ENCODE measurements at regions not wholly inside any gene's neighbourhood (a gene's known extent, or its start where the extent isn't known, plus 50 kb on each side); places are given as distances from the start of the nearest gene placed in this dataset.
A peak's percentile ranks its signal among the peaks of the same experiment; 100 is the strongest.

- TF ChIP-seq MAX (IDR thresholded peaks at IDR 0.05; ENCODE audit: low read depth, low read length) (no peak), MYC (IDR thresholded peaks at IDR 0.05; ENCODE audit: low read depth, low read length) (no peak), CTCF (IDR thresholded peaks at IDR 0.05; ENCODE audit: low read depth, low read length) (no peak), POLR2A (IDR thresholded peaks at IDR 0.05; ENCODE audit: extremely low read depth, insufficient read length) (no peak)
- no peak overlapping the region for H3K4me3 ChIP-seq (ENCODE audit: low read depth, low read length)
- no peak for DNase-seq (ENCODE audit: low read depth)
Observed at GRCh38 chr2:144322379-144322778, 197.5 kb downstream of the ZEB2 start.

GRCh38 chr2:144320491-144320890, 199.4 kb downstream of the ZEB2 start:
- H3K4me3 ChIP-seq (ENCODE audit: low read depth, low read length) = no peak overlapping the region
- DNase-seq (ENCODE audit: low read depth) = peak; percentile 47
- no peak for TF ChIP-seq MYC (IDR thresholded peaks at IDR 0.05; ENCODE audit: low read depth, low read length)
- TF ChIP-seq CTCF (IDR thresholded peaks at IDR 0.05; ENCODE audit: low read depth, low read length) = no peak
- TF ChIP-seq POLR2A (IDR thresholded peaks at IDR 0.05; ENCODE audit: extremely low read depth, insufficient read length) = no peak
- TF ChIP-seq MAX (IDR thresholded peaks at IDR 0.05; ENCODE audit: low read depth, low read length) = no peak

GRCh38 chr2:144317071-144317738, 202.7 kb downstream of the ZEB2 start:
- TF ChIP-seq MYC (IDR thresholded peaks at IDR 0.05; ENCODE audit: low read depth, low read length) (no peak), POLR2A (IDR thresholded peaks at IDR 0.05; ENCODE audit: extremely low read depth, insufficient read length) (no peak), CTCF (IDR thresholded peaks at IDR 0.05; ENCODE audit: low read depth, low read length) (no peak), MAX (IDR thresholded peaks at IDR 0.05; ENCODE audit: low read depth, low read length) (no peak)
- no peak overlapping the region for H3K4me3 ChIP-seq (ENCODE audit: low read depth, low read length)
- no peak for DNase-seq (ENCODE audit: low read depth)

- H3K4me3 ChIP-seq (ENCODE audit: low read depth, low read length) = no peak overlapping the region
- no peak for DNase-seq (ENCODE audit: low read depth)
- TF ChIP-seq MAX (IDR thresholded peaks at IDR 0.05; ENCODE audit: low read depth, low read length) = no peak
Observed at GRCh38 chr2:144310889-144311608, 208.9 kb downstream of the ZEB2 start.

- TF ChIP-seq MAX (IDR thresholded peaks at IDR 0.05; ENCODE audit: low read depth, low read length) = no peak
- TF ChIP-seq MYC (IDR thresholded peaks at IDR 0.05; ENCODE audit: low read depth, low read length) = no peak
- TF ChIP-seq POLR2A (IDR thresholded peaks at IDR 0.05; ENCODE audit: extremely low read depth, insufficient read length) = no peak
- no peak for TF ChIP-seq CTCF (IDR thresholded peaks at IDR 0.05; ENCODE audit: low read depth, low read length)
- no peak overlapping the region for H3K4me3 ChIP-seq (ENCODE audit: low read depth, low read length)
- DNase-seq (ENCODE audit: low read depth) = no peak
Observed at GRCh38 chr2:144310484-144310883, 209.4 kb downstream of the ZEB2 start.

GRCh38 chr2:144307711-144308110, 212.2 kb downstream of the ZEB2 start:
- H3K4me3 ChIP-seq (ENCODE audit: low read depth, low read length) = no peak overlapping the region
- no peak for TF ChIP-seq POLR2A (IDR thresholded peaks at IDR 0.05; ENCODE audit: extremely low read depth, insufficient read length)
- TF ChIP-seq CTCF (IDR thresholded peaks at IDR 0.05; ENCODE audit: low read depth, low read length) = no peak
- no peak for TF ChIP-seq MAX (IDR thresholded peaks at IDR 0.05; ENCODE audit: low read depth, low read length)
- TF ChIP-seq MYC (IDR thresholded peaks at IDR 0.05; ENCODE audit: low read depth, low read length) = no peak

More at GRCh38 chr2:144307711-144308110, 212.2 kb downstream of the ZEB2 start:
- no peak for DNase-seq (ENCODE audit: low read depth)
